ENCODE measurements at regions not wholly inside any gene's neighbourhood (a gene's known extent, or its start where the extent isn't known, plus 50 kb on each side); places are given as distances from the start of the nearest gene placed in this dataset.
A peak's percentile ranks its signal among the peaks of the same experiment; 100 is the strongest.

GRCh38 chr12:115597157-115597712 lies 680.3 kb downstream of the MED13L start:
- Histone ChIP-seq H3K36me3 (ENCODE audit: control insufficient read depth, insufficient read depth, low read length) (no peaks in the 10 kb centered on the region), H3K9me3 (replicated peaks; ENCODE audit: control insufficient read depth, insufficient read depth, low read depth, low read length) (no peaks in the 10 kb centered on the region), H3K4me2 (ENCODE audit: insufficient read depth, low read length) (no peak overlapping the region), H3K27me3 (ENCODE audit: control insufficient read depth in 2 of 2, insufficient read depth in 2 of 2, low read length in 2 of 2) (peaks cover 0 to 11% of the 10 kb centered on the region in 2 experiments; a peak in 2 of 5 replicates), H3K4me1 (replicated peaks in 1 of 2; ENCODE audit: control insufficient read depth in 2 of 2, insufficient read depth in 2 of 2, low read length in 2 of 2) (no peaks in the 10 kb centered on the region), H3K9me1 (ENCODE audit: control insufficient read depth, insufficient read depth, low read length) (no peaks in the 10 kb centered on the region), H4K20me1 (replicated peaks; ENCODE audit: control insufficient read depth, insufficient read depth, low read length) (no peaks in the 10 kb centered on the region), H3K4me3 (no peak overlapping the region), H2AFZ (ENCODE audit: low read depth, low read length) (no peak overlapping the region), H3K79me2 (ENCODE audit: control insufficient read depth, insufficient read depth, low read length) (no peaks in the 10 kb centered on the region), H3K27ac (ENCODE audit: extremely low read depth, low read depth, low read length) (no peak overlapping the region), H3K9ac (ENCODE audit: insufficient read depth in 1 of 2, low read depth in 2 of 2, low read length in 2 of 2) (no peak overlapping the region)
- DNase-seq (ENCODE audit: extremely low read depth in 1 of 4, low spot score in 3 of 4) (peak; percentile 9 to 28 (median 23)), FAIRE-seq (no peak), ATAC-seq (no peak)
- intact Hi-C loops (cut with micrococcal nuclease), result no loop called here
- in situ Hi-C loops (cut with MboI), result no loop called here
- 3% methylated on average over 2 of the region's 3 CpGs for WGBS (ENCODE audit: insufficient coverage, low coverage, missing lambda C conversion rate)
- ChIA-PET CTCF (ENCODE audit: low intra/inter-chr PET ratio) (no interaction called here), POLR2A (interaction anchor here (0.6 kb wide), 2 partner anchors 141 to 225 kb away, joined by 3 to 4 read pairs; no protein-coding TSS in a partner anchor)
- no TSS peak for BruUV-seq (replicated peaks)
- TF ChIP-seq ZNF717 (CRISPR knock-in tag; IDR thresholded peaks at IDR 0.05) (no peak), NR4A1 (CRISPR knock-in tag; IDR thresholded peaks at IDR 0.05) (no peak), NR4A1 (tag; IDR thresholded peaks at IDR 0.05) (no peak), XRCC4 (IDR thresholded peaks at IDR 0.05; ENCODE audit: extremely low read depth, insufficient read depth, insufficient read length) (no peak), XRCC5 (IDR thresholded peaks at IDR 0.05; ENCODE audit: low read depth, low read length) (no peak), ZNF239 (CRISPR knock-in tag; IDR thresholded peaks at IDR 0.05) (no peak), ZNF354B (CRISPR knock-in tag; IDR thresholded peaks at IDR 0.05) (no peak), STAT5B (CRISPR knock-in tag; IDR thresholded peaks at IDR 0.05) (no peak), ATF3 (IDR thresholded peaks at IDR 0.05) (peak; percentile 61), ATF3 (CRISPR knock-in tag; conservative IDR thresholded peaks at IDR 0.05) (no peak), KLF10 (CRISPR knock-in tag; IDR thresholded peaks at IDR 0.05) (no peak), HMBOX1 (IDR thresholded peaks at IDR 0.05) (peak; percentile 75; the same call in 1 of the 2 replicates), KLF1 (tag; IDR thresholded peaks at IDR 0.05) (no peak), HDAC6 (IDR thresholded peaks at IDR 0.05; ENCODE audit: low read depth, low read length) (no peak), CREM (IDR thresholded peaks at IDR 0.05; ENCODE audit: low read depth) (no peak), ELK3 (CRISPR knock-in tag; IDR thresholded peaks at IDR 0.05) (no peak), ZNF511 (CRISPR knock-in tag; IDR thresholded peaks at IDR 0.05) (no peak), FOXA1 (IDR thresholded peaks at IDR 0.05; ENCODE audit: borderline replicate concordance) (no peak), OTX1 (CRISPR knock-in tag; IDR thresholded peaks at IDR 0.05) (no peak), JUN (IDR thresholded peaks at IDR 0.05; ENCODE audit: borderline replicate concordance, low read depth, low read length) (peak; percentile 33; the same call in 1 of the 2 replicates), JUN (CRISPR knock-in tag; IDR thresholded peaks at IDR 0.05; ENCODE audit: borderline replicate concordance) (no peak), TEAD1 (CRISPR knock-in tag; IDR thresholded peaks at IDR 0.05) (no peak), PML (IDR thresholded peaks at IDR 0.05; ENCODE audit: low read length) (no peak), NCOA1 (IDR thresholded peaks at IDR 0.05; ENCODE audit: low read depth) (no peak)

Data from K562 (cell line).